RWPE2 (cell line): ENCODE measurements at regions not wholly inside any gene's neighbourhood (a gene's known extent, or its start where the extent isn't known, plus 50 kb on each side); places are given as distances from the start of the nearest gene placed in this dataset.

Experiments
- ATAC-seq: fragments of 200-7000 bp; cut with Tn5 transposase; 3 replicates; pipeline ENCODE4 v1.9.1; 2021; ENCODE audit warnings: low read depth
- DNase-seq: peaks from one replicate; pipeline ENCODE4 v3.0.0-alpha.2; 2020; ENCODE audit warnings: low spot score
- H3K27ac ChIP-seq: fragments of 450-650 bp; 2 replicates; pipeline ENCODE4 v1.5.1; 2017; ENCODE audit warnings: mild to moderate bottlenecking; ENCODE audit not compliant: poor library complexity, severe bottlenecking
- H3K27me3 ChIP-seq: fragments of 250-450 bp; sonication (Bioruptor Pico); 2 replicates; pipeline ENCODE4 v1.5.1; 2021; ENCODE audit warnings: mild to moderate bottlenecking, moderate library complexity; ENCODE audit not compliant: insufficient read depth, poor library complexity, severe bottlenecking
- H3K36me3 ChIP-seq: fragments of 250-450 bp; sonication (Bioruptor Pico); 2 replicates; pipeline ENCODE4 v1.5.1; 2020; ENCODE audit warnings: low read depth, mild to moderate bottlenecking, moderate library complexity
- H3K4me1 ChIP-seq: fragments of 250-450 bp; sonication (Bioruptor Pico); 2 replicates; pipeline ENCODE4 v1.5.1; 2021; ENCODE audit warnings: mild to moderate bottlenecking, moderate library complexity; ENCODE audit not compliant: insufficient read depth, poor library complexity, severe bottlenecking
- H3K4me3 ChIP-seq: fragments of 250-450 bp; sonication (Bioruptor Pico); 2 replicates; pipeline ENCODE4 v1.5.1; 2021; ENCODE audit warnings: mild to moderate bottlenecking, moderate library complexity; ENCODE audit not compliant: severe bottlenecking
- H3K9me3 ChIP-seq: fragments of 250-450 bp; sonication (Bioruptor Pico); 2 replicates; pipeline ENCODE4 v1.5.1; 2021; ENCODE audit warnings: mild to moderate bottlenecking, moderate library complexity; ENCODE audit not compliant: severe bottlenecking
- TF ChIP-seq, protein P1 (sequence below): fragments of 450-650 bp; IDR thresholded peaks from one replicate; pipeline ENCODE4 v1.5.1; 2017; ENCODE audit warnings: mild to moderate bottlenecking, moderate library complexity; ENCODE audit not compliant: poor library complexity, severe bottlenecking

DNA sequence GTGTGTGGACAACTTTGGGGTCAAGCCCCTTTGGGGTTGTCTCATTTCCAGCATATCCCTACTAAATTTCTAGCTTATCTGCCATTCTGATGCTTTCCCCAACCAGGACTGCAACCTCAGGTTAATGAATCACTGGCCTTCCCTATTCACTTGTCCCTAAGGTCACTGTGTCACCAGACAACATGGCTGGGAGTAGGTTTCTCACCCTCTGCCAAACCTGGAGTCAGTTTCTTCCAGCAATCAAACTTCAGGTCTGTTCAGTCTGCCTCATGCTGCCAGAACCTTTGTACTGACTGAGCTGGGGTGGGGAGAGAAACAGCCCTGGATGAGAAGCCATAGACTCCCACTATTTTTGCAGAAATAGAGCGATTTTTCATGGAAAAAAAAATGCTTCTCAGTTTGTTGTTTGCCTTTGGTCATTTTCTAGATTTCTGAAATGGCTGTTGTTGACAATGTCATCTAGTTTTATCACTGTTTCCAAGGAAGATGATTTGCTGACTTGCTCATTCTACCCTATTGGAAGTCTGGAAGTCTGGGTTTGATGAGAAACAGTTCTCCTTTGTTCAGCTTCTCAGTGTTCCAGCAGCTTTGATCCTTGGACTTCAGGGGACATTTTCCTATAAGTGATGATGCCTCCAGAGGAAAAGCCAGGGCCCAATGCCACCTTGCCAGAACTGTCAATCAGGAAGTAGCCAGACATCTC is 74.8 kb upstream of the IL12A start:
- TF ChIP-seq, protein P1, sequence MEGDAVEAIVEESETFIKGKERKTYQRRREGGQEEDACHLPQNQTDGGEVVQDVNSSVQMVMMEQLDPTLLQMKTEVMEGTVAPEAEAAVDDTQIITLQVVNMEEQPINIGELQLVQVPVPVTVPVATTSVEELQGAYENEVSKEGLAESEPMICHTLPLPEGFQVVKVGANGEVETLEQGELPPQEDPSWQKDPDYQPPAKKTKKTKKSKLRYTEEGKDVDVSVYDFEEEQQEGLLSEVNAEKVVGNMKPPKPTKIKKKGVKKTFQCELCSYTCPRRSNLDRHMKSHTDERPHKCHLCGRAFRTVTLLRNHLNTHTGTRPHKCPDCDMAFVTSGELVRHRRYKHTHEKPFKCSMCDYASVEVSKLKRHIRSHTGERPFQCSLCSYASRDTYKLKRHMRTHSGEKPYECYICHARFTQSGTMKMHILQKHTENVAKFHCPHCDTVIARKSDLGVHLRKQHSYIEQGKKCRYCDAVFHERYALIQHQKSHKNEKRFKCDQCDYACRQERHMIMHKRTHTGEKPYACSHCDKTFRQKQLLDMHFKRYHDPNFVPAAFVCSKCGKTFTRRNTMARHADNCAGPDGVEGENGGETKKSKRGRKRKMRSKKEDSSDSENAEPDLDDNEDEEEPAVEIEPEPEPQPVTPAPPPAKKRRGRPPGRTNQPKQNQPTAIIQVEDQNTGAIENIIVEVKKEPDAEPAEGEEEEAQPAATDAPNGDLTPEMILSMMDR, result no peak
- no peak for ATAC-seq
- no peaks in the 10 kb centered on the region for H3K9me3 ChIP-seq
- no peak overlapping the region for H3K4me3 ChIP-seq
- H3K27me3 ChIP-seq, result no peaks in the 10 kb centered on the region
- H3K36me3 ChIP-seq, result no peaks in the 10 kb centered on the region
- no peak for DNase-seq
- H3K4me1 ChIP-seq, result peaks cover 3% of the 10 kb centered on the region
- no peak overlapping the region for H3K27ac ChIP-seq

DNA sequence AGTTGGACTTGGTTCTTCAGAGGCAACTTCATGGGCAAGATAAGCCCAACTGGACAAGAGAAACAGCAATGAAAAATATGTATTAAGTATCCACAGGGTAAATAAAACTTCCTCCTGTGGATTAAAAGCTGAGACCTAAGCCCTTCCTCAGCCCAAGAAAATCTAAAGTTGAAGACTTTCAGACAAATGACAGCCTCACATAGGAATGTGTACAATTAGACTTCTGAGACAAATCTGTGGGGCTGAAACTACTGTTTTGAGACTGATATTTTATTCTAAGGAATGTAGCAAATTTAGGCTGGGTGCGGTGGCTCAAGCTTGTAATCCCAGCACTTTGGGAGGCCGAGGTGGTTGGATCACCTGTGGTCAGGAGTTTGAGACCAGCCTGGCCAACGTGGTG is 74.2 kb upstream of the IL12A start:
- Histone ChIP-seq H3K4me3 (no peak overlapping the region), H3K4me1 (peaks cover 6% of the 10 kb centered on the region), H3K36me3 (no peaks in the 10 kb centered on the region), H3K27ac (no peak overlapping the region), H3K9me3 (no peaks in the 10 kb centered on the region), H3K27me3 (no peaks in the 10 kb centered on the region)
- TF ChIP-seq, protein P1, result no peak
- DNase-seq (no peak), ATAC-seq (no peak)

DNA sequence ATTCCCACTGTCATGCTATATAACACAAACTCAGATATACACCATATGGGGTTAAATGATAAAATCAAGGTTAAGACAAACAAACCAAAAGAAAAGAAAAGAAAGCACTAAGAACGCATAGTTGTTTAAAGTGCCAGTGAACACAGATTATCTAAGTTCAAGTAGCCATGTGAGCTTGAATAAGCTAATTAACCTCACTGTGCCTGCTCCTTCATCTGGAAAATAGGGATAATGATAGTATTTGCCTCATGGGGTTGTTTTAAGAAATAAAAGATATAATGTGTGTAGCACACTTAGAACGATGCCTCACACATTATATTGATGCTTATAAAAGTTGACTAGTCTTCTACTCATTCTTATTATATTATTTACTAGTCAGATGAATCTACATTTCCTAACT is 72.6 kb upstream of the IL12A start:
- ATAC-seq (no peak), DNase-seq (no peak)
- Histone ChIP-seq H3K27me3 (no peaks in the 10 kb centered on the region), H3K9me3 (no peaks in the 10 kb centered on the region), H3K4me1 (peaks cover 11% of the 10 kb centered on the region), H3K36me3 (no peaks in the 10 kb centered on the region), H3K4me3 (no peak overlapping the region), H3K27ac (no peak overlapping the region)
- TF ChIP-seq, protein P1, result no peak

DNA sequence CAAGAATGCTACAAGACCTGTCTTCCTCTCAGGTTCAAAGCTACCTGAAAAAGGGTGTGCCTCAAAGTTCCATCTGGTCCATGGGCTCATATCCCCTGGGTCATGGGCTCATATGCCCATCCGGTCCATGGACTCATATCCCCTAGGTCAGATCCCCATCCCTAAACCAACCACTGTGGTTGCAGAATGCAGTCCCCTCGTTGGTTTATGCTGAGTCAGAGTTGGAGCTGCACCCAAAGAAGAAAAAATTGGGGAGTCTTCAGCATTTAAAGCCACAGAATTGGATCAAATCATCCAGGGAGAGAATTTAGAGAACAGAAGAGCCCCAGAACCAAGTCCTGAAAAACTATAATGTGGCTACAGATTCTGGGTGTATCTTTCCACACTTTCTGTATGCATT is 71.5 kb upstream of the IL12A start:
- TF ChIP-seq, protein P1, result no peak
- Histone ChIP-seq H3K9me3 (no peaks in the 10 kb centered on the region), H3K4me3 (no peak overlapping the region), H3K27me3 (no peaks in the 10 kb centered on the region), H3K27ac (no peak overlapping the region), H3K4me1 (peaks cover 11% of the 10 kb centered on the region), H3K36me3 (no peaks in the 10 kb centered on the region)
- no peak for ATAC-seq
- DNase-seq, result no peak

DNA sequence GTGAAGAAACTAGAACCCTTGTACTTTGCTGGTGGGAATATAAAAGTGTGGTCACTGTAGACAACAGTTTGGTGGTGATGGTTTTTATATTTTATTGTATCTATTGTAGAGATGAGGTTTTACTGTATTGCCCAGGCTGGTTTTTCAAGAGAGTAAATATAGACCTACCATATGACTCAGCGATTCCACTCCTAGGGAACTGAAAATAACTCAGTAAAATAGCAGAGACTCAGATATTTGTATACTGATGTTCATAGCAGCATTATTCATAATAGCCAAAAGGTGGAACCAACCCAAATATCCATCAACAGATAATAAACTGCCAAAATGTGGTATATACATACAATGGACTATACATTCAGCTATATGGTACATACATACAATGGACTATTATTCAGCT is 68.8 kb upstream of the IL12A start:
- peaks cover 11% of the 10 kb centered on the region for H3K4me1 ChIP-seq
- no peak overlapping the region for H3K4me3 ChIP-seq
- no peaks in the 10 kb centered on the region for H3K27me3 ChIP-seq
- TF ChIP-seq, protein P1, result no peak
- H3K27ac ChIP-seq, result no peak overlapping the region
- no peaks in the 10 kb centered on the region for H3K36me3 ChIP-seq
- ATAC-seq, result peak; percentile 44; the same call in 2 of the 3 replicates
- no peaks in the 10 kb centered on the region for H3K9me3 ChIP-seq
- no peak for DNase-seq
